ENCODE measurements at regions not wholly inside any gene's neighbourhood (a gene's known extent, or its start where the extent isn't known, plus 50 kb on each side); places are given as distances from the start of the nearest gene placed in this dataset.

GRCh38 chr10:9833942-9834341 lies 1183.7 kb upstream of the CELF2 start:
- no peak for TF ChIP-seq CTCF (conservative IDR thresholded peaks at IDR 0.05 in 1 of 2, IDR thresholded peaks at IDR 0.05 in 1 of 2; ENCODE audit: extremely low read depth in 1 of 2, insufficient read depth in 1 of 2, low read depth in 1 of 2, low read length in 2 of 2)
- TF ChIP-seq EZH2 (IDR thresholded peaks at IDR 0.05; ENCODE audit: borderline replicate concordance, low read length): no peak

All from mammary epithelial cell (primary cell).